ENCODE measurements at regions not wholly inside any gene's neighbourhood (a gene's known extent, or its start where the extent isn't known, plus 50 kb on each side); places are given as distances from the start of the nearest gene placed in this dataset.

DNA sequence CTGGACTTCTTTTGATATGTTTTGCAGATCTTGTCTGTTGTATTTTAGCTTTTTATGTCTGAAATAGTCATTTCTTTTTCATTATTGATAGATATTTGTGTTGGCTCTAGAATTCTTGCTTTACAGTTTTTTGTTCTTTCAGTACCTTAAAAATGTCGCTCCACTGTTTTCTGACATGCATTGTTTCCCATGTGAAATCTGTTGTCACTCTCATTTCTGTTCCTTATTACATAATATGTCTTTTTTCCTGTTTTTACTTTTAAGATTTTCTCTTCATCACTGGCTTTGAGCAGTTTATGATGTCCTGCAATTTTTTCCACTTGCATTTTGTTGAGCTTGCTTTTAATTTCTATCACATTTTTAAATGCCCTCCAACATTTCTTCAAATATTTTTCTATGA lies 270.4 kb upstream of the TARS1 start:
- Histone ChIP-seq H2AFZ (ENCODE audit: low read depth, low read length) (no peak overlapping the region), H4K20me1 (replicated peaks; ENCODE audit: control insufficient read depth, extremely low read depth, insufficient read depth, low read length) (no peaks in the 10 kb centered on the region), H3K9ac (replicated peaks; ENCODE audit: extremely low read depth, insufficient read depth, low read length) (no peak overlapping the region), H3K27me3 (ENCODE audit: control insufficient read depth in 2 of 2, insufficient read depth in 2 of 2, low read length in 2 of 2) (no peaks in the 10 kb centered on the region), H3K4me2 (ENCODE audit: insufficient read depth, low read length) (no peak overlapping the region), H3K36me3 (ENCODE audit: control insufficient read depth in 2 of 2, extremely low read depth in 1 of 2, insufficient read depth in 2 of 2, low read length in 2 of 2) (no peaks in the 10 kb centered on the region), H3K4me3 (replicated peaks in 1 of 3; ENCODE audit: insufficient read depth in 1 of 3, low read depth in 1 of 3, low read length in 3 of 3) (no peak overlapping the region), H3K9me1 (replicated peaks; ENCODE audit: control insufficient read depth, extremely low read depth, insufficient read depth, low read length) (no peaks in the 10 kb centered on the region), H3K4me1 (ENCODE audit: control insufficient read depth, extremely low read depth, insufficient read depth, low read length) (no peaks in the 10 kb centered on the region), H3K9me3 (replicated peaks; ENCODE audit: control insufficient read depth, insufficient read depth, low read length) (no peaks in the 10 kb centered on the region), H3K79me2 (ENCODE audit: control insufficient read depth, insufficient read depth, low read length) (no peaks in the 10 kb centered on the region), H3K27ac (ENCODE audit: insufficient read depth, low read depth, low read length) (no peak overlapping the region)
- CTCF ChIA-PET = interaction anchor here (1.2 kb wide), 1 partner anchor 10 kb away, joined by 3 read pairs; no protein-coding TSS in a partner anchor
- TF ChIP-seq MYC (IDR thresholded peaks at IDR 0.05; ENCODE audit: low read depth, low read length) = no peak
- TF ChIP-seq FOS (IDR thresholded peaks at IDR 0.05; ENCODE audit: borderline replicate concordance, insufficient read depth, low read length) = no peak
- TF ChIP-seq JUN (IDR thresholded peaks at IDR 0.05; ENCODE audit: borderline replicate concordance, insufficient read depth, insufficient read length, low read depth) = no peak
- TF ChIP-seq, protein P1, sequence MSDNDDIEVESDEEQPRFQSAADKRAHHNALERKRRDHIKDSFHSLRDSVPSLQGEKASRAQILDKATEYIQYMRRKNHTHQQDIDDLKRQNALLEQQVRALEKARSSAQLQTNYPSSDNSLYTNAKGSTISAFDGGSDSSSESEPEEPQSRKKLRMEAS (IDR thresholded peaks at IDR 0.05; ENCODE audit: insufficient read depth, insufficient read length) = no peak
- TF ChIP-seq, protein P2, sequence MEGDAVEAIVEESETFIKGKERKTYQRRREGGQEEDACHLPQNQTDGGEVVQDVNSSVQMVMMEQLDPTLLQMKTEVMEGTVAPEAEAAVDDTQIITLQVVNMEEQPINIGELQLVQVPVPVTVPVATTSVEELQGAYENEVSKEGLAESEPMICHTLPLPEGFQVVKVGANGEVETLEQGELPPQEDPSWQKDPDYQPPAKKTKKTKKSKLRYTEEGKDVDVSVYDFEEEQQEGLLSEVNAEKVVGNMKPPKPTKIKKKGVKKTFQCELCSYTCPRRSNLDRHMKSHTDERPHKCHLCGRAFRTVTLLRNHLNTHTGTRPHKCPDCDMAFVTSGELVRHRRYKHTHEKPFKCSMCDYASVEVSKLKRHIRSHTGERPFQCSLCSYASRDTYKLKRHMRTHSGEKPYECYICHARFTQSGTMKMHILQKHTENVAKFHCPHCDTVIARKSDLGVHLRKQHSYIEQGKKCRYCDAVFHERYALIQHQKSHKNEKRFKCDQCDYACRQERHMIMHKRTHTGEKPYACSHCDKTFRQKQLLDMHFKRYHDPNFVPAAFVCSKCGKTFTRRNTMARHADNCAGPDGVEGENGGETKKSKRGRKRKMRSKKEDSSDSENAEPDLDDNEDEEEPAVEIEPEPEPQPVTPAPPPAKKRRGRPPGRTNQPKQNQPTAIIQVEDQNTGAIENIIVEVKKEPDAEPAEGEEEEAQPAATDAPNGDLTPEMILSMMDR (IDR thresholded peaks at IDR 0.05; ENCODE audit: extremely low read depth in 1 of 2, insufficient read depth in 1 of 2, low read depth in 1 of 2, low read length in 2 of 2) = no peak
- no peak for TF ChIP-seq POLR2A (IDR thresholded peaks at IDR 0.05; ENCODE audit: low read depth, low read length)
- no peak for TF ChIP-seq EZH2 (IDR thresholded peaks at IDR 0.05; ENCODE audit: borderline replicate concordance, low read depth, low read length, severe bottlenecking)
- no peak for TF ChIP-seq POLR2AphosphoS5 (IDR thresholded peaks at IDR 0.05; ENCODE audit: insufficient read depth, low read depth, low read length)
- dilution Hi-C loops (cut with MboI; ENCODE audit: extremely low pct_ligation_motif_present, low sequenced_read_pairs) (no loop called here), intact Hi-C loops (cut with micrococcal nuclease) (no loop called here)
- FAIRE-seq (no peak), DNase-seq (ENCODE audit: low read depth, low spot score) (no peak)
- POLR2A ChIA-PET = no interaction called here
- no TSS peak for BruUV-seq (replicated peaks)

Measured in endothelial cell of umbilical vein (primary cell).